Skin of body (tissue), 1 donor: ENCODE measurements at regions not wholly inside any gene's neighbourhood (a gene's known extent, or its start where the extent isn't known, plus 50 kb on each side); places are given as distances from the start of the nearest gene placed in this dataset.

Experiments
- DNase-seq: peaks from one replicate; lab custom pipeline; 2025; lab: John Stamatoyannopoulos, UW

GRCh38 chr14:71533800-71534199 is 398.4 kb upstream of the RGS6 start:
- no peak for DNase-seq

GRCh38 chr14:71534506-71534905 is 397.7 kb upstream of the RGS6 start:
- peak; percentile 57 for DNase-seq

GRCh38 chr14:71536015-71536740 is 396.1 kb upstream of the RGS6 start:
- peak; percentile 24 for DNase-seq

- no peak for DNase-seq
Observed at GRCh38 chr14:71536927-71537772, 395.1 kb upstream of the RGS6 start.

GRCh38 chr14:71538288-71538687 is 393.9 kb upstream of the RGS6 start:
- no peak for DNase-seq

- peak; percentile 44 for DNase-seq
Observed at GRCh38 chr14:71538938-71539649, 393.1 kb upstream of the RGS6 start.

GRCh38 chr14:71539650-71540285 is 392.5 kb upstream of the RGS6 start:
- DNase-seq = no peak

GRCh38 chr14:71541271-71541670 is 391.0 kb upstream of the RGS6 start:
- no peak for DNase-seq

- DNase-seq = no peak
Observed at GRCh38 chr14:71541973-71542690, 390.1 kb upstream of the RGS6 start.

- DNase-seq = no peak
Observed at GRCh38 chr14:71549421-71550050, 382.7 kb upstream of the RGS6 start.

- DNase-seq = no peak
Observed at GRCh38 chr14:71550367-71550766, 381.9 kb upstream of the RGS6 start.

- no peak for DNase-seq
Observed at GRCh38 chr14:71551291-71551950, 380.8 kb upstream of the RGS6 start.

GRCh38 chr14:71552809-71553208 is 379.4 kb upstream of the RGS6 start:
- no peak for DNase-seq

- no peak for DNase-seq
Observed at GRCh38 chr14:71553779-71554178, 378.4 kb upstream of the RGS6 start.

GRCh38 chr14:71554323-71554722 is 377.9 kb upstream of the RGS6 start:
- no peak for DNase-seq

GRCh38 chr14:71554959-71555612 is 377.1 kb upstream of the RGS6 start:
- DNase-seq = no peak

GRCh38 chr14:71555654-71556559 is 376.3 kb upstream of the RGS6 start:
- peak; percentile 11 for DNase-seq

- DNase-seq = no peak
Observed at GRCh38 chr14:71556730-71557129, 375.5 kb upstream of the RGS6 start.
